ENCODE measurements at regions not wholly inside any gene's neighbourhood (a gene's known extent, or its start where the extent isn't known, plus 50 kb on each side); places are given as distances from the start of the nearest gene placed in this dataset.

- Histone ChIP-seq H3K4me3 (ENCODE audit: control extremely low read depth in 1 of 5, extremely low read depth in 1 of 5, insufficient read depth in 1 of 5, low read depth in 2 of 5, low read length in 4 of 5) (no peak overlapping the region), H3K27me3 (replicated peaks in 1 of 4; ENCODE audit: control extremely low read depth in 1 of 4, control insufficient read depth in 3 of 4, insufficient read depth in 4 of 4, low read length in 3 of 4) (no peaks in the 10 kb centered on the region), H3K27ac (ENCODE audit: low read length in 2 of 2) (no peak overlapping the region), H3K79me2 (ENCODE audit: control insufficient read depth, insufficient read depth, low read length) (no peaks in the 10 kb centered on the region), H3K4me2 (replicated peaks; ENCODE audit: low read depth, low read length, poor library complexity, severe bottlenecking) (no peak overlapping the region), H3K9me3 (ENCODE audit: control extremely low read depth in 1 of 3, control insufficient read depth in 2 of 3, insufficient read depth in 1 of 3, low read length in 2 of 3) (peaks cover 0 to 6% (median 5%) of the 10 kb centered on the region in 3 donors), H2AFZ (ENCODE audit: insufficient read depth, low read depth, low read length, poor library complexity, severe bottlenecking) (no peak overlapping the region), H3K9ac (ENCODE audit: low read length) (no peak overlapping the region), H4K20me1 (ENCODE audit: control insufficient read depth, insufficient read depth, low read length, poor library complexity, severe bottlenecking) (no peaks in the 10 kb centered on the region), H3K36me3 (replicated peaks in 1 of 2; ENCODE audit: control extremely low read depth in 1 of 2, control insufficient read depth in 1 of 2, extremely low read depth in 1 of 2, insufficient read depth in 2 of 2, low read length in 1 of 2) (no peaks in the 10 kb centered on the region), H3K4me1 (ENCODE audit: control insufficient read depth in 2 of 2, insufficient read depth in 2 of 2, low read length in 2 of 2) (no peaks in the 10 kb centered on the region)
- ChIA-PET CTCF (no interaction called here), POLR2A (no interaction called here)
- ATAC-seq (ENCODE audit: low read depth): no peak
- H3K4me3 Mint-ChIP-seq: no peak overlapping the region
- intact Hi-C loops (cut with micrococcal nuclease): no loop called here
- TF ChIP-seq CTCF (IDR thresholded peaks at IDR 0.05) (no peak), EZH2 (IDR thresholded peaks at IDR 0.05; ENCODE audit: borderline replicate concordance, insufficient read depth, low read depth, low read length, poor library complexity, severe bottlenecking) (no peak)
- no peak overlapping the region for H3K27ac Mint-ChIP-seq
- H3K4me1 Mint-ChIP-seq: no peaks in the 10 kb centered on the region
- 73% methylated on average over 1 of the region's 2 CpGs for WGBS (ENCODE audit: insufficient coverage)
- peaks cover 7% of the 10 kb centered on the region for H3K9me3 Mint-ChIP-seq (ENCODE audit: insufficient read depth)
- no peaks in the 10 kb centered on the region for H3K27me3 Mint-ChIP-seq
- no peak for DNase-seq
Observed at GRCh38 chr3:95036526-95037021, 973.7 kb downstream of the NSUN3 start.

- Histone ChIP-seq H4K20me1 (ENCODE audit: control insufficient read depth, insufficient read depth, low read length, poor library complexity, severe bottlenecking) (no peaks in the 10 kb centered on the region), H3K4me3 (ENCODE audit: control extremely low read depth in 1 of 5, extremely low read depth in 1 of 5, insufficient read depth in 1 of 5, low read depth in 2 of 5, low read length in 4 of 5) (no peak overlapping the region), H3K79me2 (ENCODE audit: control insufficient read depth, insufficient read depth, low read length) (no peaks in the 10 kb centered on the region), H3K9ac (ENCODE audit: low read length) (no peak overlapping the region), H3K27ac (ENCODE audit: low read length in 2 of 2) (no peak overlapping the region), H3K4me1 (ENCODE audit: control insufficient read depth in 2 of 2, insufficient read depth in 2 of 2, low read length in 2 of 2) (no peaks in the 10 kb centered on the region), H3K36me3 (replicated peaks in 1 of 2; ENCODE audit: control extremely low read depth in 1 of 2, control insufficient read depth in 1 of 2, extremely low read depth in 1 of 2, insufficient read depth in 2 of 2, low read length in 1 of 2) (no peaks in the 10 kb centered on the region), H3K4me2 (replicated peaks; ENCODE audit: low read depth, low read length, poor library complexity, severe bottlenecking) (no peak overlapping the region), H2AFZ (ENCODE audit: insufficient read depth, low read depth, low read length, poor library complexity, severe bottlenecking) (no peak overlapping the region), H3K9me3 (ENCODE audit: control extremely low read depth in 1 of 3, control insufficient read depth in 2 of 3, insufficient read depth in 1 of 3, low read length in 2 of 3) (peaks cover 0 to 6% (median 5%) of the 10 kb centered on the region in 3 donors), H3K27me3 (replicated peaks in 1 of 4; ENCODE audit: control extremely low read depth in 1 of 4, control insufficient read depth in 3 of 4, insufficient read depth in 4 of 4, low read length in 3 of 4) (no peaks in the 10 kb centered on the region)
- TF ChIP-seq EZH2 (IDR thresholded peaks at IDR 0.05; ENCODE audit: borderline replicate concordance, insufficient read depth, low read depth, low read length, poor library complexity, severe bottlenecking) (no peak), CTCF (IDR thresholded peaks at IDR 0.05) (no peak)
- WGBS (ENCODE audit: insufficient coverage): 87% methylated on average over 3 of the region's 5 CpGs
- no peak for DNase-seq
- intact Hi-C loops (cut with micrococcal nuclease): no loop called here
- ChIA-PET CTCF (no interaction called here), POLR2A (no interaction called here)
- Mint-ChIP-seq H3K27me3 (no peaks in the 10 kb centered on the region), H3K9me3 (ENCODE audit: insufficient read depth) (peaks cover 7% of the 10 kb centered on the region), H3K27ac (no peak overlapping the region), H3K4me1 (no peaks in the 10 kb centered on the region), H3K4me3 (no peak overlapping the region)
- no peak for ATAC-seq (ENCODE audit: low read depth)
Observed at GRCh38 chr3:95037097-95037496, 974.2 kb downstream of the NSUN3 start.

All from B cell (primary cell).